GM23338 (cell line): ENCODE measurements at regions not wholly inside any gene's neighbourhood (a gene's known extent, or its start where the extent isn't known, plus 50 kb on each side); places are given as distances from the start of the nearest gene placed in this dataset.
"Not testable (repeated sequence)": the region's sequence is repeated elsewhere in the genome, so short reads cannot be mapped to it uniquely, and the experiment has no call there.

ENCODE experiments used
- ATAC-seq: fragments of 200-7000 bp; cut with Tn5 transposase; 3 replicates; pipeline ENCODE4 v1.9.1; 2020
- DNase-seq: peaks from one replicate; pipeline ENCODE4 v3.0.0-alpha.2; 2015; ENCODE audit warnings: low spot score
- H2AFZ ChIP-seq: fragments of 200-600 bp; sonication (generic); 2 replicates; pipeline ENCODE4 v1.8.0; 2016; ENCODE audit warnings: antibody characterized with exemption, mild to moderate bottlenecking, moderate library complexity
- H3F3A ChIP-seq: fragments of 200-600 bp; sonication (generic); replicated peaks from 2 replicates; pipeline ENCODE4 v1.8.0; 2017; ENCODE audit warnings: antibody characterized with exemption, mixed run types, low read depth
- H3K27ac ChIP-seq: fragments of 200-600 bp; sonication (generic); 2 replicates; pipeline ENCODE4 v1.6.1; 2016; ENCODE audit warnings: low read depth
- H3K27me3 ChIP-seq: fragments of 200-600 bp; sonication (generic); 2 replicates; pipeline ENCODE4 v1.8.0; 2016; ENCODE audit warnings: mild to moderate bottlenecking, mixed run types, moderate library complexity; ENCODE audit not compliant: insufficient read depth
- H3K36me3 ChIP-seq: fragments of 200-600 bp; sonication (generic); 2 replicates; pipeline ENCODE4 v1.8.0; 2016; ENCODE audit warnings: mild to moderate bottlenecking; ENCODE audit not compliant: insufficient read depth
- H3K4me1 ChIP-seq: fragments of 200-600 bp; sonication (generic); 2 replicates; pipeline ENCODE4 v1.8.0; 2016; ENCODE audit warnings: mild to moderate bottlenecking, moderate library complexity; ENCODE audit not compliant: insufficient read depth
- H3K4me2 ChIP-seq: fragments of 200-600 bp; sonication (generic); 2 replicates; pipeline ENCODE4 v1.7.1; 2017; ENCODE audit warnings: mixed run types
- H3K4me3 ChIP-seq: fragments of 200-600 bp; sonication (generic); 2 replicates; pipeline ENCODE4 v1.6.1; 2016; ENCODE audit warnings: mixed run types
- H3K79me2 ChIP-seq: fragments of 200-600 bp; sonication (generic); replicated peaks from 2 replicates; pipeline ENCODE4 v1.8.0; 2017; ENCODE audit warnings: mild to moderate bottlenecking; ENCODE audit not compliant: insufficient read depth
- H3K9me2 ChIP-seq: fragments of 200-600 bp; sonication (generic); 2 replicates; pipeline ENCODE4 v1.8.0; 2017; ENCODE audit not compliant: insufficient read depth
- H4K20me1 ChIP-seq: fragments of 200-600 bp; sonication (generic); replicated peaks from 2 replicates; pipeline ENCODE4 v1.8.0; 2017; ENCODE audit warnings: mild to moderate bottlenecking; ENCODE audit not compliant: insufficient read depth
- H3K27ac Mint-ChIP-seq: 2 replicates; pipeline ENCODE4 v1.8.0; 2020; ENCODE audit warnings: inconsistent platforms, mild to moderate bottlenecking, moderate library complexity, mixed read lengths
- H3K27me3 Mint-ChIP-seq: 3 replicates; pipeline ENCODE4 v1.8.0; 2022; ENCODE audit warnings: low read depth, mild to moderate bottlenecking, moderate library complexity, mixed read lengths, inconsistent platforms; ENCODE audit not compliant: insufficient read depth, poor library complexity
- H3K36me3 Mint-ChIP-seq: 3 replicates; pipeline ENCODE4 v1.8.0; 2021; ENCODE audit warnings: low read depth, mild to moderate bottlenecking, inconsistent platforms, moderate library complexity, mixed read lengths
- H3K4me1 Mint-ChIP-seq: 3 replicates; pipeline ENCODE4 v1.8.0; 2020; ENCODE audit warnings: mild to moderate bottlenecking, inconsistent platforms, mixed read lengths
- H3K4me3 Mint-ChIP-seq: 3 replicates; pipeline ENCODE4 v1.8.0; 2021; ENCODE audit warnings: moderate library complexity, mild to moderate bottlenecking, inconsistent platforms, mixed read lengths
- H3K9me3 Mint-ChIP-seq: 3 replicates; pipeline ENCODE4 v1.8.0; 2020; ENCODE audit warnings: moderate library complexity, mild to moderate bottlenecking, inconsistent platforms, mixed read lengths
- CREB1 ChIP-seq: fragments of 250-450 bp; sonication (Bioruptor Pico); IDR thresholded peaks from 2 replicates; pipeline ENCODE4 v1.5.0; 2020; ENCODE audit warnings: low read depth, mild to moderate bottlenecking, moderate library complexity
- EZH2 ChIP-seq: fragments of 200-600 bp; sonication (generic); IDR thresholded peaks from one replicate; pipeline ENCODE4 v1.8.0; 2017; ENCODE audit warnings: antibody characterized with exemption, mild to moderate bottlenecking, low read depth; ENCODE audit not compliant: unreplicated experiment
- EZH2phosphoT487 ChIP-seq: fragments of 200-600 bp; sonication (generic); IDR thresholded peaks from one replicate; pipeline ENCODE4 v1.8.1; 2018; ENCODE audit warnings: antibody characterized with exemption; ENCODE audit not compliant: unreplicated experiment
- JUNB ChIP-seq: IDR thresholded peaks from one replicate; pipeline ENCODE4 v1.6.1; 2016; ENCODE audit warnings: antibody characterized with exemption; ENCODE audit not compliant: unreplicated experiment
- STAT1 ChIP-seq: IDR thresholded peaks from one replicate; pipeline ENCODE4 v1.6.1; 2016; ENCODE audit warnings: antibody characterized with exemption; ENCODE audit not compliant: unreplicated experiment
- ZNF331 ChIP-seq: fragments of 250-450 bp; sonication (Bioruptor Pico); IDR thresholded peaks from 2 replicates; pipeline ENCODE4 v1.5.0; 2020; ENCODE audit warnings: low read depth, mild to moderate bottlenecking, moderate library complexity
- TF ChIP-seq, protein P1 (sequence below), 2 experiments: fragments of 200-600 bp in 1 of 2; sonication (generic) in 1 of 2; conservative IDR thresholded peaks; 2 replicates each; pipeline versions ENCODE4 v1.5.1 to v1.6.1; 2016 to 2017; ENCODE audit warnings: antibody characterized with exemption in 2 of 2, low read depth in 2 of 2, mild to moderate bottlenecking in 2 of 2, moderate library complexity in 1 of 2
- TF ChIP-seq, protein P2 (sequence below): IDR thresholded peaks from 2 replicates; pipeline ENCODE4 v1.6.1; 2016; ENCODE audit warnings: antibody characterized with exemption

DNA sequence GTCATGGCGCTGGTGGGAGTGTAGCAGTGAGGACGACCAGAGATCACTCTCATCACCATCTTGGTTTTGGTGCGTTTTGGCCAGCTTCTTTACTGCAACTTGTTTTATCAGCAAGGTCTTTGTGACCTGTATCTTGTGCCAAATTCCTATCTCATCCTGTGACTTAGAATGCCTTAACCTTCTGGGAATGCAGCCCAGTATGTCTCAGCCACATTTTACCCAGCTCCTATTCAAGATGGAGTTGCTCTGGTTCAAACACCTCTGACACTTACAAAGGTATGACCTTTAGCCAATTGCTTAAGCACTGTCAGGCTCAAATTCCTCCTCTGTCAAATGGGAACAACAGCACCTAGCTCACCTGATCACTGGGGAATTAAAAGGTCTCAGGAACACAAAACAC, 235.1 kb upstream of the ID2 start:
- H3K36me3 ChIP-seq, H3K4me3 Mint-ChIP-seq, H3K9me2 ChIP-seq, DNase-seq, H3K4me3 ChIP-seq, H3K27me3 ChIP-seq, H3K36me3 Mint-ChIP-seq, H3K27ac Mint-ChIP-seq, H3K4me1 ChIP-seq, H3K79me2 ChIP-seq, ATAC-seq, H3K27me3 Mint-ChIP-seq, H3F3A ChIP-seq, H3K4me2 ChIP-seq, H3K27ac ChIP-seq, H4K20me1 ChIP-seq, H3K4me1 Mint-ChIP-seq, H2AFZ ChIP-seq: not testable (repeated sequence)
- H3K9me3 Mint-ChIP-seq: peaks cover 10% of the 10 kb centered on the region

DNA sequence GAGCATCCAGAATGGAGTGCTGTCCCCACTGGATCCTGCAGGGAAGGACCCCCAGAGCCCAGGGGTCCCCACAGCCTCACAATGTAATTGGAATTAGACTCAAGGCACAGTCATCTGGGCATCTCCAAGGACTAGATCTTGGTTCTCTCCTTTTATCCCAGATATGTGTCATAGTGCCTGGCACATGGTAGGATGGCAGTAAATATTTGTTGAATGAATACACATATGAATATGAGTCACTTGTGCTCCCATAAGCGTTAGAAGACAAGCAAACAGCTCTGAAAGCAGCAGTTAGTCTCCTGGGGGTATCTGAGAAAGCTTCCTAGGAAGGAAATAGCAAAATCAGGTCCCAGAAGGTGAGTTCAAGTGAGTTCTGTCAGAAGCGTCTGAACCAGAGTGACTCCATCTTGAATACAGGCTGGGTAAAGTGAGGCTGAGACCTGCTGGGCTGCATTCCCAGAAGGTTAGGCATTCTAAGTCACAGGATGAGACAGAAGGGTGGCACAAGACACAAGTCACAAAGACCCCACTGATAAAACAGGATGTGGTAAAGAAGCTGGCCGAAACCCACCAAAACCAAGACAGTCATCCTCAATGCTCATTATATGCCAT, 234.1 kb upstream of the ID2 start:
- Mint-ChIP-seq H3K4me1 (peaks cover 10% of the 10 kb centered on the region), H3K36me3 (0 out of 3 replicates have a peak, but pooled peaks cover 3% of the 10 kb centered on the region), H3K9me3 (peaks cover 13% of the 10 kb centered on the region), H3K4me3 (no peak overlapping the region), H3K27ac (no peak overlapping the region), H3K27me3 (peaks cover 4% of the 10 kb centered on the region)
- no peak for DNase-seq
- Histone ChIP-seq H3K4me3 (no peak overlapping the region), H3K27me3 (no peaks in the 10 kb centered on the region), H3K9me2 (peaks cover 9% of the 10 kb centered on the region; the same call in 1 of the 2 replicates), H3F3A (no peaks in the 10 kb centered on the region), H2AFZ (no peak overlapping the region), H3K27ac (no peak overlapping the region), H3K4me2 (no peak overlapping the region), H3K4me1 (peaks cover 7% of the 10 kb centered on the region), H4K20me1 (no peaks in the 10 kb centered on the region), H3K79me2 (no peaks in the 10 kb centered on the region), H3K36me3 (no peaks in the 10 kb centered on the region)
- no peak for ATAC-seq
- TF ChIP-seq EZH2phosphoT487: no peak
- TF ChIP-seq ZNF331 (CRISPR knock-in tag): no peak
- TF ChIP-seq, protein P1, sequence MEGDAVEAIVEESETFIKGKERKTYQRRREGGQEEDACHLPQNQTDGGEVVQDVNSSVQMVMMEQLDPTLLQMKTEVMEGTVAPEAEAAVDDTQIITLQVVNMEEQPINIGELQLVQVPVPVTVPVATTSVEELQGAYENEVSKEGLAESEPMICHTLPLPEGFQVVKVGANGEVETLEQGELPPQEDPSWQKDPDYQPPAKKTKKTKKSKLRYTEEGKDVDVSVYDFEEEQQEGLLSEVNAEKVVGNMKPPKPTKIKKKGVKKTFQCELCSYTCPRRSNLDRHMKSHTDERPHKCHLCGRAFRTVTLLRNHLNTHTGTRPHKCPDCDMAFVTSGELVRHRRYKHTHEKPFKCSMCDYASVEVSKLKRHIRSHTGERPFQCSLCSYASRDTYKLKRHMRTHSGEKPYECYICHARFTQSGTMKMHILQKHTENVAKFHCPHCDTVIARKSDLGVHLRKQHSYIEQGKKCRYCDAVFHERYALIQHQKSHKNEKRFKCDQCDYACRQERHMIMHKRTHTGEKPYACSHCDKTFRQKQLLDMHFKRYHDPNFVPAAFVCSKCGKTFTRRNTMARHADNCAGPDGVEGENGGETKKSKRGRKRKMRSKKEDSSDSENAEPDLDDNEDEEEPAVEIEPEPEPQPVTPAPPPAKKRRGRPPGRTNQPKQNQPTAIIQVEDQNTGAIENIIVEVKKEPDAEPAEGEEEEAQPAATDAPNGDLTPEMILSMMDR (conservative IDR thresholded peaks at IDR 0.05; ENCODE audit: low read depth in 2 of 2): no peak
- TF ChIP-seq STAT1: no peak
- TF ChIP-seq CREB1 (CRISPR knock-in tag): no peak
- no peak for TF ChIP-seq EZH2
- TF ChIP-seq JUNB: no peak

DNA sequence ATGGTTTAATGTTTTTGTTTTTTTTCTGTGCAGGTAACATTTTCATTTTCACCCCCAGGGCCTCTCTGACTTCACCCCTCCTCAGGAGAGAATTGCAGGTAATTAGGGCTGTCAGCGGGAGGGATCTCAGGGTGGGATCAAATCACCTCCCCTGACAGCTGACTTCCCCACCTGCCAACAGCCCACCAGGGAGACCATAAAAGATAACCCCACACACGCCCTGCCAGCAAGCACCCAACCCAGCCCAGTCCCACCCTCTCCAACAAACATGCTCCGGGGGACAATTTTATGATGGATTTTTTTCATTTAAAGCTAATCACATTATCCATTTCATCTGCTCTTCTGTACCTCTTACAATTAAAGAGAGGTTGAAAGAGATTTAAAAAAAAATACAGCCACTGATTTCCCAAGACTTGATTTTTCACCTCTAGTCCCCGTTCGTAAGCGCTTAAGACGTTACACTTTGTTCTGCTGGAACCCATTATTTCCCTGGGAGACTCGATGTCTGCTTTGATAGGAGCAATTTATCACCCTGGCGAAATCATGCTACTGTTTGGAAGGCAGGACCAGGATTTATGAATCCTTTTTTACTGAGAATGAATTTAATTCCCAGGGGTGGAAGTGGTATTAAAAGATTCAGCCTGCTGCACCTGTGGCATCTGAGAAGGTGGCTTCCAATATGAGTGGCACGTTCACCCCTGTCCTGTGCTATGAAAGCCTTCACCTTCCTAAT, 232.9 kb upstream of the ID2 start:
- DNase-seq (no peak), ATAC-seq (no peak)
- Histone ChIP-seq H3K4me3 (no peak overlapping the region), H4K20me1 (no peaks in the 10 kb centered on the region), H3K4me1 (peaks cover 7% of the 10 kb centered on the region), H3K79me2 (no peaks in the 10 kb centered on the region), H3K4me2 (no peak overlapping the region), H3K27me3 (no peaks in the 10 kb centered on the region), H2AFZ (no peak overlapping the region), H3K27ac (no peak overlapping the region), H3K36me3 (no peaks in the 10 kb centered on the region), H3K9me2 (peaks cover 9% of the 10 kb centered on the region; the same call in 1 of the 2 replicates), H3F3A (no peaks in the 10 kb centered on the region)
- Mint-ChIP-seq H3K36me3 (0 out of 3 replicates have a peak, but pooled peaks cover 3% of the 10 kb centered on the region), H3K4me1 (peaks cover 10% of the 10 kb centered on the region), H3K9me3 (peaks cover 13% of the 10 kb centered on the region), H3K27ac (no peak overlapping the region), H3K4me3 (no peak overlapping the region), H3K27me3 (peaks cover 4% of the 10 kb centered on the region)
- TF ChIP-seq JUNB (no peak), STAT1 (no peak)
- TF ChIP-seq, protein P2, sequence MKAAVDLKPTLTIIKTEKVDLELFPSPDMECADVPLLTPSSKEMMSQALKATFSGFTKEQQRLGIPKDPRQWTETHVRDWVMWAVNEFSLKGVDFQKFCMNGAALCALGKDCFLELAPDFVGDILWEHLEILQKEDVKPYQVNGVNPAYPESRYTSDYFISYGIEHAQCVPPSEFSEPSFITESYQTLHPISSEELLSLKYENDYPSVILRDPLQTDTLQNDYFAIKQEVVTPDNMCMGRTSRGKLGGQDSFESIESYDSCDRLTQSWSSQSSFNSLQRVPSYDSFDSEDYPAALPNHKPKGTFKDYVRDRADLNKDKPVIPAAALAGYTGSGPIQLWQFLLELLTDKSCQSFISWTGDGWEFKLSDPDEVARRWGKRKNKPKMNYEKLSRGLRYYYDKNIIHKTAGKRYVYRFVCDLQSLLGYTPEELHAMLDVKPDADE: no peak
